GM23248 (cell line): ENCODE measurements at regions not wholly inside any gene's neighbourhood (a gene's known extent, or its start where the extent isn't known, plus 50 kb on each side); places are given as distances from the start of the nearest gene placed in this dataset.
A peak's percentile ranks its signal among the peaks of the same experiment; 100 is the strongest.

ENCODE experiments used
- DNase-seq: peaks from one replicate; pipeline ENCODE4 v3.0.0-alpha.2; 2015
- H2AFZ ChIP-seq: fragments of 200-600 bp; sonication (generic); 2 replicates; pipeline ENCODE4 v1.6.1; 2016; ENCODE audit warnings: antibody characterized with exemption
- H3F3A ChIP-seq: fragments of 200-600 bp; sonication (generic); 2 replicates; pipeline ENCODE4 v1.6.1; 2016; ENCODE audit warnings: mild to moderate bottlenecking, antibody characterized with exemption, mixed run types; ENCODE audit not compliant: insufficient read depth
- H3K27ac ChIP-seq: fragments of 200-600 bp; sonication (generic); 2 replicates; pipeline ENCODE4 v1.5.1; 2016; ENCODE audit warnings: mild to moderate bottlenecking
- H3K27me3 ChIP-seq: fragments of 200-600 bp; sonication (generic); replicated peaks from 2 replicates; pipeline ENCODE4 v1.6.1; 2016; ENCODE audit warnings: mild to moderate bottlenecking; ENCODE audit not compliant: insufficient read depth
- H3K36me3 ChIP-seq: fragments of 200-600 bp; sonication (generic); 2 replicates; pipeline ENCODE4 v1.6.1; 2016; ENCODE audit warnings: low read depth, mild to moderate bottlenecking
- H3K4me1 ChIP-seq: fragments of 200-600 bp; sonication (generic); 2 replicates; pipeline ENCODE4 v1.6.1; 2016; ENCODE audit warnings: mild to moderate bottlenecking; ENCODE audit not compliant: insufficient read depth
- H3K4me2 ChIP-seq: fragments of 200-600 bp; sonication (generic); one replicate; pipeline ENCODE4 v1.6.1; 2016; ENCODE audit warnings: mild to moderate bottlenecking; ENCODE audit not compliant: unreplicated experiment
- H3K4me3 ChIP-seq: fragments of 200-600 bp; sonication (generic); 2 replicates; pipeline ENCODE4 v1.5.1; 2016; ENCODE audit warnings: mild to moderate bottlenecking
- H3K79me2 ChIP-seq: fragments of 200-600 bp; sonication (generic); 2 replicates; pipeline ENCODE4 v1.6.1; 2016; ENCODE audit warnings: mild to moderate bottlenecking; ENCODE audit not compliant: insufficient read depth
- H3K9ac ChIP-seq: fragments of 200-600 bp; sonication (generic); 2 replicates; pipeline ENCODE4 v1.6.1; 2016; ENCODE audit warnings: mild to moderate bottlenecking
- H3K9me2 ChIP-seq: fragments of 200-600 bp; sonication (generic); 2 replicates; pipeline ENCODE4 v1.6.1; 2016; ENCODE audit warnings: mixed run types, mild to moderate bottlenecking, moderate library complexity; ENCODE audit not compliant: insufficient read depth
- H3K9me3 ChIP-seq: fragments of 200-600 bp; sonication (generic); one replicate; pipeline ENCODE4 v1.6.1; 2017; ENCODE audit warnings: low read depth
- H4K20me1 ChIP-seq: fragments of 200-600 bp; sonication (generic); 2 replicates; pipeline ENCODE4 v1.6.0; 2016; ENCODE audit not compliant: insufficient read depth
- EZH2 ChIP-seq: fragments of 200-600 bp; sonication (generic); IDR thresholded peaks from 2 replicates; pipeline ENCODE4 v1.6.1; 2018; ENCODE audit warnings: antibody characterized with exemption, mild to moderate bottlenecking; ENCODE audit not compliant: insufficient read depth, poor library complexity, severe bottlenecking
- EZH2phosphoT487 ChIP-seq: fragments of 200-600 bp; sonication (generic); IDR thresholded peaks from 2 replicates; pipeline ENCODE4 v1.6.1; 2018; ENCODE audit warnings: antibody characterized with exemption, moderate library complexity, mild to moderate bottlenecking, low read depth; ENCODE audit not compliant: insufficient read depth
- WGBS, 2 experiments: methylation state at CpG; one replicate each; pipeline ENCODE4 v1.1.6; 2015 to 2017; ENCODE audit warnings: low lambda C conversion rate in 2 of 2, low coverage in 1 of 2; ENCODE audit errors: missing lambda C conversion rate in 2 of 2; 5-methylcytosine and 5-hydroxymethylcytosine counted together
- in situ Hi-C: fragments of 300-500 bp; cut with MboI; formaldehyde crosslinking; loops from 2 replicates; pipeline ENCODE4 v1.15.0; 2020

DNA sequence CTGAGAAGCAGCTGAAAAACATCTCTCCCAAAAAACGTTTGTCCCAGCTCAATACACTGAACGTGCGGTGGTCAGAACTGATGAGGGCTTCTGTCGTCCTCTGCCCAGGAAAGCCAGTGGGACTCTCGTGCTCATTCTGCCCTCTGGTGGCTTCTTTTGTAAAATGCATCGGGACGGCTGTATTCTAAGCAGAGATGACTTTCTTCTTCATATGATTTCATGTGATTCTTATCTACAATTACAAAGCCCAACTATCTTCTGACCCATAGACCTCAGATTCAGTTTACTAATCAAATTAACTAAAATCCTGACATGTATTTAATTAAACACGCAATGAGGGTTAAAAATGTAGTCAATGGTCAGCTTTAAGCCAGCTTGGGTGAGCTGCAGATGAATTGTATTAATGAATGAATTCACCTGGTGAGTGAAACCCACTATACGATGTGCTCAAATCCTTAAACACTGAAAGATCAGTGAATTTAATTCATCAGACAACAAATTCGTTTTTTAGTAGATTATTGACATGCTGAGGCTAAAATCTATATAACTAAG lies 117.6 kb upstream of the FAM204A start:
- no peak overlapping the region; the same call in 1 of the 2 replicates for H3K9ac ChIP-seq
- H3K36me3 ChIP-seq, result no peaks in the 10 kb centered on the region
- in situ Hi-C loops, result no loop called here
- no peak overlapping the region for H3K27ac ChIP-seq
- H3K9me3 ChIP-seq, result no peaks in the 10 kb centered on the region
- no peaks in the 10 kb centered on the region for H4K20me1 ChIP-seq
- peak; percentile 78 for DNase-seq
- H3K27me3 ChIP-seq, result no peaks in the 10 kb centered on the region
- TF ChIP-seq EZH2 (no peak), EZH2phosphoT487 (no peak)
- H3F3A ChIP-seq, result no peaks in the 10 kb centered on the region
- peak overlapping the region; percentile 72 for H3K4me2 ChIP-seq
- H3K4me1 ChIP-seq, result no peaks in the 10 kb centered on the region
- H3K79me2 ChIP-seq, result no peaks in the 10 kb centered on the region
- peak overlapping the region; percentile 72 for H2AFZ ChIP-seq
- H3K4me3 ChIP-seq, result peak overlapping the region; percentile 56
- 1 to 2% methylated on average over 10 of the region's 10 CpGs for WGBS, 2 experiments
- H3K9me2 ChIP-seq, result no peaks in the 10 kb centered on the region

GRCh38 chr10:118458957-118459641 lies 117.0 kb upstream of the FAM204A start:
- Histone ChIP-seq H3K27me3 (no peaks in the 10 kb centered on the region), H3K4me1 (no peaks in the 10 kb centered on the region), H3K4me3 (peak overlapping the region; percentile 56), H3K79me2 (no peaks in the 10 kb centered on the region), H3F3A (no peaks in the 10 kb centered on the region), H3K36me3 (no peaks in the 10 kb centered on the region), H2AFZ (peak overlapping the region; percentile 72), H3K9me2 (no peaks in the 10 kb centered on the region), H3K9me3 (no peaks in the 10 kb centered on the region), H3K27ac (no peak overlapping the region), H3K4me2 (peak overlapping the region; percentile 72), H4K20me1 (no peaks in the 10 kb centered on the region), H3K9ac (no peak overlapping the region; the same call in 1 of the 2 replicates)
- peak; percentile 24 for DNase-seq
- in situ Hi-C loops, result no loop called here
- 49 to 52% methylated on average over 10 of the region's 10 CpGs for WGBS, 2 experiments
- TF ChIP-seq EZH2phosphoT487, result no peak
- TF ChIP-seq EZH2, result no peak

DNA sequence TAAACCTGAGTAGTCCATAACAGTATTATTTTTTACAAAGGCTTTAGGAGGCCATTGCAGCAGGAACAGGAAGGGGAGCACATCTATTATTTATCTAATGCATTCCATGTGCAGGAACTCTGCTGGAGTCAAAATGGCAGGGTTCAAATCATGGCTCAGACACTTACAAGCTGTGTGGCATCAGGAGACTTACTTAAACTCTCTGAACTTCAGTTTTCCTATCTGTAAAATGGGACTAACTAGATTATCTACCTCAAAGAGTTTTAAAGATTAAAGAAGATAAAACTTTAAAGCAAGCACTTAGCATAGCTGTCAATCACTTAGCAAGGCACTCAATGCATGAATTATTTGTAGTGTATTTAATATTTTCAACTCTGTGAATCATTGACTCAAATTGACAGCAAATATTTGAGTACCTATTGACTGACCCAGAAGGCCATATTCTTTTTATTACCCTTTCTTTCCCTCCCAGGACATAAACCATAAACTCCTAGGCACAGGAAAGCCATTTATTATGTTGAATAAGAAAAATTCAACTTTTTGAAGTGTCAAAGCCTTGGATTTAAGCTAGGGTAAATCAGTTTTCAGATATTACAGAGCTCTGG lies 115.8 kb upstream of the FAM204A start:
- Histone ChIP-seq H3K27me3 (no peaks in the 10 kb centered on the region), H3K9me3 (no peaks in the 10 kb centered on the region), H2AFZ (no peak overlapping the region), H3K9me2 (no peaks in the 10 kb centered on the region), H3K9ac (no peak overlapping the region), H3K27ac (no peak overlapping the region), H3K4me1 (no peaks in the 10 kb centered on the region), H3K4me2 (no peak overlapping the region), H3K79me2 (no peaks in the 10 kb centered on the region), H3K36me3 (no peaks in the 10 kb centered on the region), H3F3A (no peaks in the 10 kb centered on the region), H3K4me3 (no peak overlapping the region), H4K20me1 (no peaks in the 10 kb centered on the region)
- no peak for TF ChIP-seq EZH2
- TF ChIP-seq EZH2phosphoT487, result no peak
- DNase-seq, result no peak
- in situ Hi-C loops, result no loop called here

- Histone ChIP-seq H4K20me1 (no peaks in the 10 kb centered on the region), H3K4me1 (no peaks in the 10 kb centered on the region), H3K79me2 (no peaks in the 10 kb centered on the region), H3K9me3 (no peaks in the 10 kb centered on the region), H3K4me2 (no peak overlapping the region), H2AFZ (no peak overlapping the region), H3K27me3 (no peaks in the 10 kb centered on the region), H3K27ac (no peak overlapping the region), H3F3A (no peaks in the 10 kb centered on the region), H3K9me2 (no peaks in the 10 kb centered on the region), H3K4me3 (no peak overlapping the region), H3K36me3 (no peaks in the 10 kb centered on the region), H3K9ac (no peak overlapping the region)
- 51 to 52% methylated on average over 6 of the region's 6 CpGs for WGBS, 2 experiments
- no peak for DNase-seq
- TF ChIP-seq EZH2phosphoT487 (no peak), EZH2 (no peak)
- in situ Hi-C loops, result no loop called here
These were observed 113.1 kb upstream of the FAM204A start for GRCh38 chr10:118455181-118455695.
